ENCODE measurements at regions not wholly inside any gene's neighbourhood (a gene's known extent, or its start where the extent isn't known, plus 50 kb on each side); places are given as distances from the start of the nearest gene placed in this dataset.

DNA sequence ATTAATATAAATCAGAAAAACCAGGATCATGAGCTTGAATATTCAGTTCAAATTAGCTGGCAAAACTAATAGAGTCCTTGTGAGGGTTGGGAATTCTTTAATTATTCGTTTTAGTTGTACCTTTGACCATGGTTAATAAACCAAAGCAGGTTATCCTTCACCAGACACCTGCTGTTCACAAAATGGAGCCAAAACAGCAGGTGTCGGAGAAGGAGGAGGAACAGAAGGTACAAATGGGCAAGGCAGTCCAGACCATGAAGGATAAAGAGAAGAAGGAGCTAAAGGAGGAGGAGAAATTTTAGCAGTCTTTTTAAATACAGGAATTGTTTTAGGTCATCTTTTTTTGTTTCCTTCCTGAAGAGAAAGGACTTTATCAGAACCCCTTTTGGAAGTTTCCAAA is 106.1 kb downstream of the NHLRC3 start:
- no peak overlapping the region for H3K27ac ChIP-seq (ENCODE audit: low read length)
- no peaks in the 10 kb centered on the region; the same call in 1 of the 2 replicates for H3K4me1 ChIP-seq (ENCODE audit: control insufficient read depth, insufficient read depth, low read length)
- no peak for ATAC-seq
- no peak overlapping the region for H3K4me3 ChIP-seq (ENCODE audit: low read depth in 2 of 2, low read length in 2 of 2)
- no peak for DNase-seq (ENCODE audit: low read depth, low spot score)
- ChIA-PET CTCF (interaction anchor here (0.7 to 0.8 kb wide), 3 partner anchors 113 to 472 kb away, joined by 3 read pairs; no protein-coding TSS in a partner anchor), POLR2A (no interaction called here)
- BruUV-seq (replicated peaks): no TSS peak
- no peaks in the 10 kb centered on the region; the same call in none of the 2 replicates for H3K27me3 ChIP-seq (ENCODE audit: control insufficient read depth, insufficient read depth, low read length)
- intact Hi-C loops (cut with micrococcal nuclease; ENCODE audit: unreplicated experiment): no loop called here
- no peaks in the 10 kb centered on the region for H3K36me3 ChIP-seq (ENCODE audit: control insufficient read depth, insufficient read depth, low read length)
- no peaks in the 10 kb centered on the region for H3K9me3 ChIP-seq (ENCODE audit: control insufficient read depth, insufficient read depth, low read depth, low read length)
- in situ Hi-C loops (cut with HindIII; ENCODE audit: low pct_unique_long_range_greater_than_20kb, low sequenced_read_pairs): no loop called here
- no peak for TF ChIP-seq POLR2AphosphoS5 (IDR thresholded peaks at IDR 0.05; ENCODE audit: low read depth, low read length)
- no peak for TF ChIP-seq SIN3A (IDR thresholded peaks at IDR 0.05; ENCODE audit: borderline replicate concordance, insufficient read depth, low read depth, low read length)
- TF ChIP-seq TCF7L2 (IDR thresholded peaks at IDR 0.05; ENCODE audit: low read depth, low read length): no peak
- TF ChIP-seq, protein P1, sequence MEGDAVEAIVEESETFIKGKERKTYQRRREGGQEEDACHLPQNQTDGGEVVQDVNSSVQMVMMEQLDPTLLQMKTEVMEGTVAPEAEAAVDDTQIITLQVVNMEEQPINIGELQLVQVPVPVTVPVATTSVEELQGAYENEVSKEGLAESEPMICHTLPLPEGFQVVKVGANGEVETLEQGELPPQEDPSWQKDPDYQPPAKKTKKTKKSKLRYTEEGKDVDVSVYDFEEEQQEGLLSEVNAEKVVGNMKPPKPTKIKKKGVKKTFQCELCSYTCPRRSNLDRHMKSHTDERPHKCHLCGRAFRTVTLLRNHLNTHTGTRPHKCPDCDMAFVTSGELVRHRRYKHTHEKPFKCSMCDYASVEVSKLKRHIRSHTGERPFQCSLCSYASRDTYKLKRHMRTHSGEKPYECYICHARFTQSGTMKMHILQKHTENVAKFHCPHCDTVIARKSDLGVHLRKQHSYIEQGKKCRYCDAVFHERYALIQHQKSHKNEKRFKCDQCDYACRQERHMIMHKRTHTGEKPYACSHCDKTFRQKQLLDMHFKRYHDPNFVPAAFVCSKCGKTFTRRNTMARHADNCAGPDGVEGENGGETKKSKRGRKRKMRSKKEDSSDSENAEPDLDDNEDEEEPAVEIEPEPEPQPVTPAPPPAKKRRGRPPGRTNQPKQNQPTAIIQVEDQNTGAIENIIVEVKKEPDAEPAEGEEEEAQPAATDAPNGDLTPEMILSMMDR (IDR thresholded peaks at IDR 0.05): no peak
- TF ChIP-seq, protein P2, sequence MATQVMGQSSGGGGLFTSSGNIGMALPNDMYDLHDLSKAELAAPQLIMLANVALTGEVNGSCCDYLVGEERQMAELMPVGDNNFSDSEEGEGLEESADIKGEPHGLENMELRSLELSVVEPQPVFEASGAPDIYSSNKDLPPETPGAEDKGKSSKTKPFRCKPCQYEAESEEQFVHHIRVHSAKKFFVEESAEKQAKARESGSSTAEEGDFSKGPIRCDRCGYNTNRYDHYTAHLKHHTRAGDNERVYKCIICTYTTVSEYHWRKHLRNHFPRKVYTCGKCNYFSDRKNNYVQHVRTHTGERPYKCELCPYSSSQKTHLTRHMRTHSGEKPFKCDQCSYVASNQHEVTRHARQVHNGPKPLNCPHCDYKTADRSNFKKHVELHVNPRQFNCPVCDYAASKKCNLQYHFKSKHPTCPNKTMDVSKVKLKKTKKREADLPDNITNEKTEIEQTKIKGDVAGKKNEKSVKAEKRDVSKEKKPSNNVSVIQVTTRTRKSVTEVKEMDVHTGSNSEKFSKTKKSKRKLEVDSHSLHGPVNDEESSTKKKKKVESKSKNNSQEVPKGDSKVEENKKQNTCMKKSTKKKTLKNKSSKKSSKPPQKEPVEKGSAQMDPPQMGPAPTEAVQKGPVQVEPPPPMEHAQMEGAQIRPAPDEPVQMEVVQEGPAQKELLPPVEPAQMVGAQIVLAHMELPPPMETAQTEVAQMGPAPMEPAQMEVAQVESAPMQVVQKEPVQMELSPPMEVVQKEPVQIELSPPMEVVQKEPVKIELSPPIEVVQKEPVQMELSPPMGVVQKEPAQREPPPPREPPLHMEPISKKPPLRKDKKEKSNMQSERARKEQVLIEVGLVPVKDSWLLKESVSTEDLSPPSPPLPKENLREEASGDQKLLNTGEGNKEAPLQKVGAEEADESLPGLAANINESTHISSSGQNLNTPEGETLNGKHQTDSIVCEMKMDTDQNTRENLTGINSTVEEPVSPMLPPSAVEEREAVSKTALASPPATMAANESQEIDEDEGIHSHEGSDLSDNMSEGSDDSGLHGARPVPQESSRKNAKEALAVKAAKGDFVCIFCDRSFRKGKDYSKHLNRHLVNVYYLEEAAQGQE (IDR thresholded peaks at IDR 0.05; ENCODE audit: insufficient read depth in 1 of 2, low read depth in 2 of 2, low read length in 1 of 2): no peak

DNA sequence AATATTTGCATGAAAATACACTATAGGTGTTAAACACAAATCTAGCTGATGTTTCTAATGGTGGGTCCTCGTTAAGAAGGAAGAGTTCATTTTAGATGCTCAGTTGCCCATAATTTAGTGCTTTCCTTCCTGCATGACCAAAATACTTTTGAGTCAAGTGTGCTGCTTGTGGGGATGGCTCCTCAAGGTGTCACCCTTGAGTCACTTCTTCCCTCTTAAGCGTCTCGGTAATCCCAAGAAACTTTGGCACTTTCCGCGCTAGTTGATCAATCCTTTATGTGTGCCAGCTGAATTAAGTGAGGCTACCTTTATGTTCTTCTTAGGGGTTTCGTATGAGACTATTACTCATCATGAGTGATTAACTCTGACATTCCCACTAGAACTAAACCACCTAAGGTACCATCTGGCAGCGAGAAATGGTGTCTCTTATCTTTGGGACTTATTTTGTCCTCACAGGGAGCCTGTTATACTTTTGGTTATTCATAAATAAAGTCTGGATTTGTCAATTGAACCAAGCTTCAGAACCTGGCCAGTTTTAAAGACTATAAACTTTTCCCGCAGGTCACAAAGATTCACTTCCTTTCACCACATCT is 106.8 kb downstream of the NHLRC3 start:
- BruUV-seq (replicated peaks): no TSS peak
- H3K4me3 ChIP-seq (ENCODE audit: low read depth in 2 of 2, low read length in 2 of 2): no peak overlapping the region
- intact Hi-C loops (cut with micrococcal nuclease; ENCODE audit: unreplicated experiment) (loop anchor here (1.0 kb wide), 2 partner anchors 118 to 471 kb away; no protein-coding TSS in a partner anchor), in situ Hi-C loops (cut with HindIII; ENCODE audit: low pct_unique_long_range_greater_than_20kb, low sequenced_read_pairs) (no loop called here)
- no peaks in the 10 kb centered on the region; the same call in none of the 2 replicates for H3K27me3 ChIP-seq (ENCODE audit: control insufficient read depth, insufficient read depth, low read length)
- ChIA-PET CTCF (interaction anchor here (0.7 to 0.8 kb wide), 3 partner anchors 456 to 471 kb away, joined by 3 to 4 read pairs (median 3); no protein-coding TSS in a partner anchor), POLR2A (no interaction called here)
- DNase-seq (ENCODE audit: low read depth, low spot score): peak; percentile 24
- H3K36me3 ChIP-seq (ENCODE audit: control insufficient read depth, insufficient read depth, low read length): no peaks in the 10 kb centered on the region
- no peaks in the 10 kb centered on the region; the same call in 1 of the 2 replicates for H3K4me1 ChIP-seq (ENCODE audit: control insufficient read depth, insufficient read depth, low read length)
- no peak overlapping the region for H3K27ac ChIP-seq (ENCODE audit: low read length)
- TF ChIP-seq, protein P1 (IDR thresholded peaks at IDR 0.05): peak; percentile 74
- TF ChIP-seq TCF7L2 (IDR thresholded peaks at IDR 0.05; ENCODE audit: low read depth, low read length): no peak
- no peaks in the 10 kb centered on the region for H3K9me3 ChIP-seq (ENCODE audit: control insufficient read depth, insufficient read depth, low read depth, low read length)
- no peak for ATAC-seq
